HFFc6 (cell line): ENCODE measurements at regions not wholly inside any gene's neighbourhood (a gene's known extent, or its start where the extent isn't known, plus 50 kb on each side); places are given as distances from the start of the nearest gene placed in this dataset.

Experiments used
- DNase-seq: peaks from one replicate; pipeline ENCODE4 v3.0.0-alpha.2; 2018
- H3K27ac Mint-ChIP-seq: 2 replicates; pipeline ENCODE4 v1.8.0; 2020; ENCODE audit warnings: mild to moderate bottlenecking, mixed read lengths
- H3K27me3 Mint-ChIP-seq: 2 replicates; pipeline ENCODE4 v1.8.0; 2021; ENCODE audit warnings: mild to moderate bottlenecking, moderate library complexity, mixed read lengths; ENCODE audit not compliant: insufficient read depth
- H3K36me3 Mint-ChIP-seq: 2 replicates; pipeline ENCODE4 v1.8.0; 2021; ENCODE audit warnings: low read depth, mixed read lengths
- H3K4me1 Mint-ChIP-seq: 2 replicates; pipeline ENCODE4 v1.8.0; 2020; ENCODE audit warnings: low read depth, mixed read lengths
- H3K4me3 Mint-ChIP-seq: 2 replicates; pipeline ENCODE4 v1.8.0; 2020; ENCODE audit warnings: mild to moderate bottlenecking, moderate library complexity, mixed read lengths
- H3K9me3 Mint-ChIP-seq: 2 replicates; pipeline ENCODE4 v1.8.0; 2020; ENCODE audit warnings: mild to moderate bottlenecking, mixed read lengths
- TF ChIP-seq, protein P1 (sequence below): fragments of 200-600 bp; sonication (generic); IDR thresholded peaks from 2 replicates; pipeline ENCODE4 v1.5.0; 2021; ENCODE audit warnings: antibody characterized with exemption, mild to moderate bottlenecking

DNA sequence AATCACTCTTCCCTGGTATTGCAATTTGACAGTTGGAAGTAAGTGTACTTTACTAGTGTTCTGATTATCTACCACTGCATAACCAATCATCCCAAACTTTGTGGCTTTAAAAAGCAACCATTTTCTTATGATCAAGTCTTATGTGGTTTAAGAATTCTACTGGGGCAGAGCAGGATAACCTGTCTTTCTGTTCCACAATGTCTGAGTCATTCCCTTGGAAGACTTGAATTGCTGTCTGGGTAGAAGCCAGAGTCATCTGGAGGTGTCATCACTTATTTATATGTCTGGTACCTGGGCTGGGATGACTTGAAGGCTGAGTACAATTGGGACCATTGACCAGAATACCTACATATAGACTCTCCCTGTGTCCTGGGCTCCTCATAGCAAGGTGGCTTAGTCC lies 644.3 kb downstream of the HDGFL1 start:
- Mint-ChIP-seq H3K27ac (no peak overlapping the region), H3K27me3 (no peaks in the 10 kb centered on the region), H3K36me3 (no peaks in the 10 kb centered on the region), H3K9me3 (peaks cover 35% of the 10 kb centered on the region), H3K4me3 (no peak overlapping the region), H3K4me1 (no peaks in the 10 kb centered on the region)
- no peak for DNase-seq
- TF ChIP-seq, protein P1, sequence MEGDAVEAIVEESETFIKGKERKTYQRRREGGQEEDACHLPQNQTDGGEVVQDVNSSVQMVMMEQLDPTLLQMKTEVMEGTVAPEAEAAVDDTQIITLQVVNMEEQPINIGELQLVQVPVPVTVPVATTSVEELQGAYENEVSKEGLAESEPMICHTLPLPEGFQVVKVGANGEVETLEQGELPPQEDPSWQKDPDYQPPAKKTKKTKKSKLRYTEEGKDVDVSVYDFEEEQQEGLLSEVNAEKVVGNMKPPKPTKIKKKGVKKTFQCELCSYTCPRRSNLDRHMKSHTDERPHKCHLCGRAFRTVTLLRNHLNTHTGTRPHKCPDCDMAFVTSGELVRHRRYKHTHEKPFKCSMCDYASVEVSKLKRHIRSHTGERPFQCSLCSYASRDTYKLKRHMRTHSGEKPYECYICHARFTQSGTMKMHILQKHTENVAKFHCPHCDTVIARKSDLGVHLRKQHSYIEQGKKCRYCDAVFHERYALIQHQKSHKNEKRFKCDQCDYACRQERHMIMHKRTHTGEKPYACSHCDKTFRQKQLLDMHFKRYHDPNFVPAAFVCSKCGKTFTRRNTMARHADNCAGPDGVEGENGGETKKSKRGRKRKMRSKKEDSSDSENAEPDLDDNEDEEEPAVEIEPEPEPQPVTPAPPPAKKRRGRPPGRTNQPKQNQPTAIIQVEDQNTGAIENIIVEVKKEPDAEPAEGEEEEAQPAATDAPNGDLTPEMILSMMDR, result no peak

DNA sequence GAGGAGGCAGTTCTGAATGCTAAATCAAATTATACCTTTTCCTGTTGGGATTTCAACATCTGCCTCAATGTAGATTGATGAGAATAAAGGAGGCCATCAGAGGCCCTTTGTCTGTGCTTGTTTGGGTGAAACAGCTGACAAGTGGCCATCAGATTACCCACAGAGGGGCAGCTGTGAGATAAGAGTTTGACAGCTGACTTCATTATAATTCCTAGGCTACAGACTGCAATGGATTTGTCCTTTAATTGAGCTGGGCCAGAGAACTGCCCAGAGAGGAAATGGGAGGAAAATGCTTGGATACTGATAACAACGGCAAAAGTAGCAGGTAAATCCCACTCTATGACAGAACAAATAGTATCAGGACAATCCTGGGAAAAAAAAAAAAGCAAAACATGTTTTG lies 649.4 kb downstream of the HDGFL1 start:
- H3K36me3 Mint-ChIP-seq, result no peaks in the 10 kb centered on the region
- peaks cover 27% of the 10 kb centered on the region for H3K9me3 Mint-ChIP-seq
- TF ChIP-seq, protein P1, result no peak
- no peak overlapping the region for H3K27ac Mint-ChIP-seq
- H3K4me1 Mint-ChIP-seq, result no peaks in the 10 kb centered on the region
- H3K4me3 Mint-ChIP-seq, result no peak overlapping the region
- no peaks in the 10 kb centered on the region for H3K27me3 Mint-ChIP-seq
- no peak for DNase-seq

DNA sequence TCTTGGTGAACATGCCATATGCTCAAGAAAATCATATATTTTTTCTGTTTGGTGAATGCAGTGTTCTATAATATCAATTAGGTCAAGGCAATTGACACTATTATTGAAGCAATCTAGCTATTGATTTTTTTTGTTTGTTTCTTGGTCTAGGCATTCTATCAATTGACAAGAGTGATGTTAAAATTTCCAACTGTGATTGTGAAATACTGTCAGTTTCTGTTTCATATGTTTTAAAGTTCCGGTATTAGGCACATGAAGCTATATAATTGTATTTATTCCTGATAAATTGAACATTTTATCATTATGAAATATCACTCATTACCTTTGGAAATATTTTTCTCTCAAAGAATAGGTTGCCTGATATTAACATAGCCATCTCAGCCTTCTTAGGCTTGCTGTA lies 653.4 kb downstream of the HDGFL1 start:
- H3K4me1 Mint-ChIP-seq, result no peaks in the 10 kb centered on the region
- no peaks in the 10 kb centered on the region for H3K27me3 Mint-ChIP-seq
- DNase-seq, result no peak
- H3K27ac Mint-ChIP-seq, result no peak overlapping the region
- peaks cover 50% of the 10 kb centered on the region for H3K9me3 Mint-ChIP-seq
- H3K36me3 Mint-ChIP-seq, result 0 out of 2 replicates have a peak, but pooled peaks cover 7% of the 10 kb centered on the region
- H3K4me3 Mint-ChIP-seq, result no peak overlapping the region
- TF ChIP-seq, protein P1, result no peak

DNA sequence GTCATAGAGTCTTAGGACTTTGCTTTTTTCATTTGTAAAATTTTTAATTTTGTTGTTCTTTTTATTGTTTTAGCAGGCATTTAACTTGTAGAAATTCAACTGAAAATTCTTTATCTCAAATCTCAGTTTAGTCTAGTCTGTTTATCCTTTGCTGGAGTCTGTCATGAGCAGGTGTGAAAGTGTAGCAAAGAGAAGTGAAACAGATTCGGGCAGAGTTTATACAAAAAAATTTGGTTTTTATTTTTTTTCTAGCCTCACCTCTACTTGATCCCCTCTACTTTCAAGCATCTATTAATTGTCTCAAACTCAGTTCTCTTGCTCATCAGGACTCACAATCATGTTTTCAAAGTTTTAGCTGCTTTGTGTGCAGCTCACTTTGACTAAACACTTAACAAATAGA lies 655.2 kb downstream of the HDGFL1 start:
- H3K27me3 Mint-ChIP-seq, result no peaks in the 10 kb centered on the region
- no peak overlapping the region for H3K4me3 Mint-ChIP-seq
- TF ChIP-seq, protein P1, result no peak
- H3K4me1 Mint-ChIP-seq, result no peaks in the 10 kb centered on the region
- DNase-seq, result no peak
- H3K27ac Mint-ChIP-seq, result no peak overlapping the region
- peaks cover 9% of the 10 kb centered on the region; the same call in 1 of the 2 replicates for H3K36me3 Mint-ChIP-seq
- H3K9me3 Mint-ChIP-seq, result peaks cover 65% of the 10 kb centered on the region

DNA sequence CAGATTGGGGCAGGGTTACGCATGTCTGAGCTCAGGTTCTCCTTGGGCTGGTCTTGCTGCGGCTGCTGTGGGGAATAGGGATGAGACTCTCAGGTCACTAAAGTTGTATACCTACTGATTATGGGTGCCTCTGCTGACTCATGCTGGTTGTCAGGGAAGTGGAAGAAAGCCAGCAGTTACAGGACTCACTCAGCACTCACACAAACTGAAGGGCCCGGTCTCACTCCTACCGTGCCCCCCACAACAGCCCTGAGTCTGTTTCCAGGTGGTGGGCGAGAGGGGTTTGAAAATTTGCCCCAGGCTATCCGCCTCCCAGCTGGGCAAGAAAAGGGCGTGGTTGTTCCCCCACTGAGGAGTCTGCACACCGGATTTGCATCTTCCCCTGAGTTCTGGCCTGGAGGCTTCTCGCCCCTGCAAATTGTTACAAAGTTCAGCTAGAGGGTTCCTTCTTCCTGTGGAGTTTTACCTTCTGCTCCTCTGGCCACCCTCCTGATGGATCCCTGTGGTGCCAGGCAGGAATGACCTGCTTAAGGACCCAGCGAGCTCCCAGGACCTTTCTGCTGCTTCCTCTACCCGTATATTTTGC lies 659.2 kb downstream of the HDGFL1 start:
- H3K27ac Mint-ChIP-seq, result no peak overlapping the region
- TF ChIP-seq, protein P1, result no peak
- H3K36me3 Mint-ChIP-seq, result peaks cover 9% of the 10 kb centered on the region; the same call in 1 of the 2 replicates

More for the DNA sequence above, 659.2 kb downstream of the HDGFL1 start:
- Mint-ChIP-seq H3K9me3 (peaks cover 60% of the 10 kb centered on the region), H3K4me3 (no peak overlapping the region), H3K4me1 (no peaks in the 10 kb centered on the region), H3K27me3 (no peaks in the 10 kb centered on the region; the same call in 1 of the 2 replicates)
- no peak for DNase-seq
